H1 (cell line): ENCODE measurements at regions not wholly inside any gene's neighbourhood (a gene's known extent, or its start where the extent isn't known, plus 50 kb on each side); places are given as distances from the start of the nearest gene placed in this dataset.

Source experiments
- CTCF ChIA-PET: fragments of 300-600 bp; sonication (Branson Sonifier 250); formaldehyde crosslinking; loops from one replicate; lab custom pipeline; 2021; ENCODE audit not compliant: partially characterized antibody; lab: Charles Lee
- POLR2A ChIA-PET: fragments of 300-600 bp; sonication (Branson Sonifier 250); formaldehyde crosslinking; loops from one replicate; lab custom pipeline; 2021; ENCODE audit warnings: inconsistent platforms; ENCODE audit not compliant: partially characterized antibody; lab: Charles Lee
- DNase-seq, 2 experiments: peaks; one replicate each; pipeline versions ENCODE4 v3.0.0 to v3.0.0-alpha.2; 2010 to 2022; ENCODE audit warnings: low spot score in 2 of 2, low read depth in 1 of 2, mixed read lengths in 1 of 2
- FAIRE-seq: peaks from 2 replicates; lab custom pipeline; 2011; peaks lifted over from hg19 to GRCh38; lab: Jason Lieb, UNC
- H2AFZ ChIP-seq: 2 replicates; pipeline ENCODE4 v1.8.1; 2012; ENCODE audit warnings: low read length, inconsistent platforms
- H2AK5ac ChIP-seq: 2 replicates; pipeline ENCODE4 v1.6.1; 2013; ENCODE audit warnings: low read depth, low read length
- H2BK120ac ChIP-seq: replicated peaks from 2 replicates; pipeline ENCODE3; 2013; ENCODE audit warnings: low read depth, low read length, inconsistent platforms
- H2BK12ac ChIP-seq: 2 replicates; pipeline ENCODE4 v1.6.1; 2013; ENCODE audit warnings: low read depth, low read length
- H2BK15ac ChIP-seq: 2 replicates; pipeline ENCODE4 v1.6.1; 2013; ENCODE audit warnings: low read length
- H2BK20ac ChIP-seq: 2 replicates; pipeline ENCODE4 v1.6.1; 2013; ENCODE audit warnings: low read length
- H2BK5ac ChIP-seq: 2 replicates; pipeline ENCODE4 v1.6.1; 2013; ENCODE audit warnings: low read depth, low read length
- H3K14ac ChIP-seq: 2 replicates; pipeline ENCODE4 v1.6.1; 2013; ENCODE audit warnings: inconsistent platforms; ENCODE audit not compliant: insufficient read length
- H3K18ac ChIP-seq: 2 replicates; pipeline ENCODE4 v1.6.1; 2013; ENCODE audit warnings: low read length; ENCODE audit errors: extremely low read depth
- H3K23ac ChIP-seq: 2 replicates; pipeline ENCODE4 v1.6.1; 2013; ENCODE audit warnings: inconsistent platforms; ENCODE audit not compliant: insufficient read length
- H3K23me2 ChIP-seq: 2 replicates; pipeline ENCODE4 v1.6.1; 2013; ENCODE audit warnings: low read depth, low read length
- H3K27ac ChIP-seq: 2 replicates; pipeline ENCODE4 v1.6.1; 2011; ENCODE audit warnings: low read depth, low read length, inconsistent platforms
- H3K27me3 ChIP-seq, 4 experiments: replicated peaks in 1 of 4; 1 replicate in 1 of 4; 2 replicates in 3 of 4; pipeline versions ENCODE4 v1.6.1 to v1.8.1; 2011 to 2013; ENCODE audit warnings: low read length in 3 of 4, mild to moderate bottlenecking in 3 of 4, inconsistent platforms in 2 of 4, mixed read lengths in 2 of 4, moderate library complexity in 1 of 4; ENCODE audit not compliant: control insufficient read depth in 3 of 4, insufficient read depth in 3 of 4; ENCODE audit errors: extremely low read depth in 1 of 4
- H3K36me3 ChIP-seq, 4 experiments: 2 replicates each; pipeline versions ENCODE4 v1.6.1 to v1.8.1; 2011 to 2013; ENCODE audit warnings: mild to moderate bottlenecking in 4 of 4, low read length in 3 of 4, moderate library complexity in 2 of 4, control low read depth in 1 of 4, inconsistent platforms in 1 of 4; ENCODE audit not compliant: insufficient read depth in 4 of 4, control insufficient read depth in 2 of 4
- H3K4ac ChIP-seq: replicated peaks from 2 replicates; pipeline ENCODE3; 2013; ENCODE audit warnings: low read length, low read depth, mixed read lengths, inconsistent platforms; ENCODE audit not compliant: insufficient read length
- H3K4me1 ChIP-seq, 4 experiments: replicated peaks in 1 of 4; 1 replicate in 1 of 4; 2 replicates in 3 of 4; pipeline versions ENCODE4 v1.6.1 to v1.8.1; 2011 to 2013; ENCODE audit warnings: low read length in 3 of 4, inconsistent platforms in 2 of 4, mixed read lengths in 1 of 4; ENCODE audit not compliant: insufficient read depth in 4 of 4, control insufficient read depth in 3 of 4
- H3K4me2 ChIP-seq, 2 experiments: 2 replicates each; pipeline versions ENCODE4 v1.6.1 to v1.8.1; 2011 to 2013; ENCODE audit warnings: low read depth in 2 of 2, low read length in 2 of 2, control low read depth in 1 of 2, inconsistent platforms in 1 of 2, mild to moderate bottlenecking in 1 of 2; ENCODE audit not compliant: insufficient read depth in 1 of 2
- H3K4me3 ChIP-seq, 4 experiments: fragments of 200-600, 300-600 bp in 1 of 4; sonication (generic), shearing (Covaris generic), sonication (Bioruptor Twin) in 1 of 4; 2 replicates each; pipeline versions ENCODE4 v1.5.1 to v1.8.1; 2011 to 2016; ENCODE audit warnings: low read length in 4 of 4, low read depth in 3 of 4, control low read depth in 2 of 4, inconsistent platforms in 2 of 4, mild to moderate bottlenecking in 2 of 4, mixed read lengths in 1 of 4, moderate library complexity in 1 of 4; ENCODE audit not compliant: insufficient read depth in 2 of 4; ENCODE audit errors: extremely low read depth in 1 of 4
- H3K56ac ChIP-seq: replicated peaks from 2 replicates; pipeline ENCODE3; 2013; ENCODE audit warnings: low read depth, mild to moderate bottlenecking, mixed read lengths, low read length, inconsistent platforms; ENCODE audit not compliant: insufficient read length
- H3K79me1 ChIP-seq: 2 replicates; pipeline ENCODE4 v1.6.1; 2013; ENCODE audit warnings: low read depth, low read length, control low read depth
- H3K79me2 ChIP-seq, 2 experiments: 2 replicates each; pipeline versions ENCODE4 v1.6.1 to v1.8.1; 2012 to 2013; ENCODE audit warnings: low read length in 2 of 2, mild to moderate bottlenecking in 2 of 2, inconsistent platforms in 1 of 2; ENCODE audit not compliant: insufficient read depth in 2 of 2, control insufficient read depth in 1 of 2
- H3K9ac ChIP-seq, 4 experiments: replicated peaks in 1 of 4; 1 replicate in 1 of 4; 2 replicates in 3 of 4; pipeline versions ENCODE4 v1.6.1 to v1.8.1; 2011 to 2013; ENCODE audit warnings: low read depth in 3 of 4, low read length in 3 of 4, control low read depth in 2 of 4, mild to moderate bottlenecking in 2 of 4, moderate library complexity in 2 of 4, inconsistent platforms in 1 of 4; ENCODE audit errors: extremely low read depth in 1 of 4
- H3K9me3 ChIP-seq, 2 experiments: 2 replicates each; pipeline versions ENCODE4 v1.6.1 to v1.8.1; 2012 to 2013; ENCODE audit warnings: mild to moderate bottlenecking in 2 of 2, moderate library complexity in 2 of 2, control low read depth in 1 of 2, inconsistent platforms in 1 of 2, low read depth in 1 of 2, low read length in 1 of 2, mixed read lengths in 1 of 2; ENCODE audit not compliant: insufficient read depth in 2 of 2
- H4K20me1 ChIP-seq, 2 experiments: replicated peaks in 1 of 2; 2 replicates each; pipeline versions ENCODE3 to v1.8.1; 2011 to 2013; ENCODE audit warnings: inconsistent platforms in 2 of 2, low read length in 2 of 2, mild to moderate bottlenecking in 1 of 2; ENCODE audit not compliant: insufficient read depth in 2 of 2, control insufficient read depth in 1 of 2
- H4K5ac ChIP-seq: 2 replicates; pipeline ENCODE4 v1.6.1; 2013; ENCODE audit warnings: low read length, low read depth, mixed read lengths, inconsistent platforms; ENCODE audit not compliant: insufficient read length
- H4K8ac ChIP-seq: 2 replicates; pipeline ENCODE4 v1.8.0; 2013; ENCODE audit warnings: mild to moderate bottlenecking, moderate library complexity, low read length, inconsistent platforms; ENCODE audit not compliant: insufficient read depth; ENCODE audit errors: extremely low read depth
- H4K91ac ChIP-seq: replicated peaks from 2 replicates; pipeline ENCODE3; 2013; ENCODE audit warnings: low read length, mixed read lengths, inconsistent platforms; ENCODE audit not compliant: insufficient read length
- BACH1 ChIP-seq: IDR thresholded peaks from 2 replicates; pipeline ENCODE4 v1.6.1; 2012; ENCODE audit warnings: low read length, improper control_type of control experiment
- CBX8 ChIP-seq: fragments of 300-800, 300-1000 bp; sonication (generic); IDR thresholded peaks from 2 replicates; pipeline ENCODE4 v1.7.1; 2016; ENCODE audit warnings: low read depth, low read length, borderline replicate concordance
- EP300 ChIP-seq, 2 experiments: IDR thresholded peaks; 1 replicate in 1 of 2; 2 replicates in 1 of 2; pipeline ENCODE4 v1.6.1; 2011 to 2012; ENCODE audit warnings: low read depth in 2 of 2, low read length in 2 of 2, mild to moderate bottlenecking in 2 of 2, borderline replicate concordance in 1 of 2, inconsistent platforms in 1 of 2, moderate library complexity in 1 of 2
- GTF2F1 ChIP-seq: IDR thresholded peaks from 2 replicates; pipeline ENCODE4 v1.6.1; 2012; ENCODE audit warnings: low read depth, low read length, improper control_type of control experiment, borderline replicate concordance
- JUND ChIP-seq: IDR thresholded peaks from 2 replicates; pipeline ENCODE4 v1.6.1; 2011; ENCODE audit warnings: mild to moderate bottlenecking, improper control_type of control experiment, low read length
- POLR2A ChIP-seq, 2 experiments: IDR thresholded peaks; 1 replicate in 1 of 2; 2 replicates in 1 of 2; pipeline ENCODE4 v1.6.1; 2011; ENCODE audit warnings: low read depth in 2 of 2, low read length in 2 of 2, mild to moderate bottlenecking in 2 of 2; ENCODE audit errors: control extremely low read depth in 1 of 2
- POU5F1 ChIP-seq: IDR thresholded peaks from 2 replicates; pipeline ENCODE4 v1.6.1; 2011; ENCODE audit warnings: low read depth, mild to moderate bottlenecking, low read length, moderate library complexity
- RNF2 ChIP-seq: fragments of 200-900, 300-1000 bp; sonication (generic); IDR thresholded peaks from 2 replicates; pipeline ENCODE4 v1.7.1; 2016; ENCODE audit warnings: borderline replicate concordance, low read depth, mild to moderate bottlenecking, antibody characterized with exemption, low read length; ENCODE audit not compliant: poor library complexity, severe bottlenecking; ENCODE audit errors: missing control alignments
- RXRA ChIP-seq: IDR thresholded peaks from 2 replicates; pipeline ENCODE4 v1.6.1; 2011; ENCODE audit warnings: low read depth, mild to moderate bottlenecking, low read length, moderate library complexity; ENCODE audit not compliant: insufficient read depth
- SAP30 ChIP-seq: fragments of 300-600 bp; sonication (generic); IDR thresholded peaks from 2 replicates; pipeline ENCODE4 v1.7.1; 2012; ENCODE audit warnings: low read length, moderate library complexity, mild to moderate bottlenecking, inconsistent platforms; ENCODE audit not compliant: insufficient read depth, insufficient replicate concordance
- TAF1 ChIP-seq: IDR thresholded peaks from 2 replicates; pipeline ENCODE4 v1.6.1; 2011; ENCODE audit warnings: mild to moderate bottlenecking, low read depth, low read length
- TAF7 ChIP-seq: optimal IDR thresholded peaks from 2 replicates; pipeline ENCODE3; 2011; ENCODE audit warnings: low read depth, mild to moderate bottlenecking, inconsistent platforms, low read length, moderate library complexity, borderline replicate concordance
- ZNF274 ChIP-seq: IDR thresholded peaks from 2 replicates; pipeline ENCODE4 v1.7.0; 2012; ENCODE audit warnings: low read length, borderline replicate concordance; ENCODE audit errors: extremely low read depth
- WGBS, 2 experiments: shearing (Covaris generic) in 1 of 2; methylation state at CpG; one replicate each; pipeline versions ENCODE4 v1.1.6 to v1.1.7; 2013 to 2015; ENCODE audit warnings: low lambda C conversion rate in 2 of 2, mixed read lengths in 2 of 2, inconsistent platforms in 1 of 2, low coverage in 1 of 2, missing lambda C conversion rate in 1 of 2; ENCODE audit not compliant: insufficient replicate concordance in 2 of 2, insufficient coverage in 1 of 2, insufficient read length in 1 of 2; ENCODE audit errors: extremely low coverage in 1 of 2, missing lambda C conversion rate in 1 of 2; 5-methylcytosine and 5-hydroxymethylcytosine counted together
- TF ChIP-seq, protein P1 (sequence below): IDR thresholded peaks from 2 replicates; pipeline ENCODE4 v1.6.1; 2011; ENCODE audit warnings: low read depth, mild to moderate bottlenecking, low read length; ENCODE audit not compliant: insufficient read depth

DNA sequence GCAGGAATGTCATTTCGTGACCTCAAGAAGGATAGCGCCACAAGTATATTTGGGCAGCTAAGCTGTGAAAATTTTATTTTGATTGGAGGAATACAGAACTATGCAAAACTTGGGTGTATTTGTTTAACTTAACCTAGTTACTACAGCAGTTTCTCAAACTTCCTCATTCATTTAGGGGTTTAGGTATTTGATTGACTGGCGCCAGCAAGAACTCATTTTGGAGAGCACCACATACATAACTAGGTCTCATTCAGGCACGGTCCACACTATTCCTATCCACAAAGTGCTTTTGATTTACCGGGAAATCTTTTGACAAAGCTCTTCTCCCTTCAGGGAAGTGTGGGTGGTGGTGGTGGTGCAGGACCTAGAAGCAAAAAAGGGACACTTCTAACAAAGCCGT is 155.1 kb upstream of the NRIP1 start:
- Histone ChIP-seq H3K79me1 (no peaks in the 10 kb centered on the region), H3K56ac (no peak overlapping the region), H4K8ac (no peak overlapping the region), H3K18ac (no peak overlapping the region), H4K5ac (no peak overlapping the region), H3K79me2 (no peaks in the 10 kb centered on the region), H2AFZ (no peak overlapping the region), H3K4me1 (peaks cover 0 to 5% (median 2%) of the 10 kb centered on the region in 4 experiments; a peak in 4 of 7 replicates), H2AK5ac (no peak overlapping the region), H3K4me3 (no peak overlapping the region), H2BK15ac (no peak overlapping the region), H3K9me3 (no peaks in the 10 kb centered on the region), H2BK12ac (no peak overlapping the region), H4K91ac (no peak overlapping the region), H3K14ac (no peak overlapping the region), H3K4ac (no peak overlapping the region), H3K4me2 (no peak overlapping the region), H2BK120ac (no peak overlapping the region), H3K27ac (no peak overlapping the region), H3K36me3 (no peaks in the 10 kb centered on the region), H2BK5ac (no peak overlapping the region), H3K23ac (no peak overlapping the region), H3K9ac (no peak overlapping the region), H3K27me3 (peaks cover 6 to 27% (median 18%) of the 10 kb centered on the region in 4 experiments; a peak in 6 of 7 replicates), H3K23me2 (no peaks in the 10 kb centered on the region), H2BK20ac (no peak overlapping the region), H4K20me1 (no peaks in the 10 kb centered on the region)
- ChIA-PET POLR2A (no interaction called here), CTCF (interaction anchor here (0.6 kb wide), 1 partner anchor 283 kb away, joined by 3 read pairs; no protein-coding TSS in a partner anchor)
- WGBS, 2 experiments = 87% methylated on average over 6 of the region's 6 CpGs; no CpG with 5 or more reads in 1 of the 2 experiments
- FAIRE-seq (no peak), DNase-seq (no peak)
- no peak for TF ChIP-seq TAF1
- no peak for TF ChIP-seq CBX8
- no peak for TF ChIP-seq EP300 (IDR thresholded peaks at IDR 0.05; ENCODE audit: borderline replicate concordance in 1 of 2, low read depth in 2 of 2, low read length in 2 of 2)
- no peak for TF ChIP-seq GTF2F1
- no peak for TF ChIP-seq SAP30
- TF ChIP-seq ZNF274 = no peak
- TF ChIP-seq POLR2A (IDR thresholded peaks at IDR 0.05; ENCODE audit: control extremely low read depth in 1 of 2, low read depth in 2 of 2, low read length in 2 of 2) = no peak
- no peak for TF ChIP-seq JUND
- TF ChIP-seq RXRA = no peak
- TF ChIP-seq, protein P1, sequence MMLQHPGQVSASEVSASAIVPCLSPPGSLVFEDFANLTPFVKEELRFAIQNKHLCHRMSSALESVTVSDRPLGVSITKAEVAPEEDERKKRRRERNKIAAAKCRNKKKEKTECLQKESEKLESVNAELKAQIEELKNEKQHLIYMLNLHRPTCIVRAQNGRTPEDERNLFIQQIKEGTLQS = no peak
- TF ChIP-seq RNF2 = no peak
- TF ChIP-seq BACH1 = no peak
- TF ChIP-seq TAF7 = no peak
- TF ChIP-seq POU5F1 = no peak
